H9 (cell line): ENCODE measurements at regions not wholly inside any gene's neighbourhood (a gene's known extent, or its start where the extent isn't known, plus 50 kb on each side); places are given as distances from the start of the nearest gene placed in this dataset.

Experiments
- DNase-seq: peaks from one replicate; pipeline ENCODE4 v3.0.0-alpha.2; 2017
- H2AFZ ChIP-seq: one replicate; pipeline ENCODE4 v1.6.1; 2013; ENCODE audit warnings: mild to moderate bottlenecking, low read length, control low read depth, moderate library complexity
- H2AK5ac ChIP-seq: 2 replicates; pipeline ENCODE4 v1.6.1; 2013; ENCODE audit warnings: low read length, control low read depth, mixed read lengths; ENCODE audit not compliant: insufficient read length
- H2BK120ac ChIP-seq: one replicate; pipeline ENCODE4 v1.6.1; 2013; ENCODE audit warnings: low read depth, mild to moderate bottlenecking, low read length, control low read depth, inconsistent platforms; ENCODE audit not compliant: poor library complexity, severe bottlenecking
- H2BK12ac ChIP-seq: 2 replicates; pipeline ENCODE4 v1.6.1; 2013; ENCODE audit warnings: low read length, control low read depth, mixed read lengths, low read depth; ENCODE audit not compliant: insufficient read length
- H2BK15ac ChIP-seq: 2 replicates; pipeline ENCODE4 v1.6.1; 2013; ENCODE audit warnings: low read depth, low read length, control low read depth
- H2BK20ac ChIP-seq: one replicate; pipeline ENCODE4 v1.6.1; 2013; ENCODE audit warnings: low read depth, mild to moderate bottlenecking, low read length, control low read depth, inconsistent platforms; ENCODE audit not compliant: poor library complexity, severe bottlenecking
- H2BK5ac ChIP-seq: 2 replicates; pipeline ENCODE4 v1.6.1; 2013; ENCODE audit warnings: low read length, control low read depth, mixed read lengths; ENCODE audit not compliant: insufficient read length
- H3K14ac ChIP-seq: 2 replicates; pipeline ENCODE4 v1.6.1; 2013; ENCODE audit warnings: low read length, control low read depth; ENCODE audit not compliant: insufficient read depth
- H3K18ac ChIP-seq: 2 replicates; pipeline ENCODE4 v1.6.1; 2013; ENCODE audit warnings: low read depth, mild to moderate bottlenecking, mixed read lengths, low read length, control low read depth; ENCODE audit not compliant: insufficient read length
- H3K23ac ChIP-seq: 2 replicates; pipeline ENCODE4 v1.6.1; 2013; ENCODE audit warnings: low read length, control low read depth, mixed read lengths, low read depth; ENCODE audit not compliant: insufficient read length
- H3K23me2 ChIP-seq: 2 replicates; pipeline ENCODE4 v1.6.1; 2013; ENCODE audit warnings: low read depth, mild to moderate bottlenecking, mixed read lengths, low read length, control low read depth; ENCODE audit not compliant: insufficient read length, poor library complexity, severe bottlenecking
- H3K27ac ChIP-seq: 2 replicates; pipeline ENCODE4 v1.5.1; 2013; ENCODE audit warnings: low read length, control low read depth, mixed read lengths, low read depth; ENCODE audit not compliant: insufficient read length
- H3K27me3 ChIP-seq: 2 replicates; pipeline ENCODE4 v1.6.1; 2013; ENCODE audit warnings: low read length, control low read depth, inconsistent platforms; ENCODE audit not compliant: insufficient read depth
- H3K4ac ChIP-seq: 2 replicates; pipeline ENCODE4 v1.6.1; 2013; ENCODE audit warnings: low read depth, mild to moderate bottlenecking, control low read depth, inconsistent platforms, low read length, moderate library complexity
- H3K4me1 ChIP-seq: 2 replicates; pipeline ENCODE4 v1.6.1; 2013; ENCODE audit warnings: low read length, control low read depth, inconsistent platforms; ENCODE audit not compliant: insufficient read depth
- H3K4me2 ChIP-seq: 2 replicates; pipeline ENCODE4 v1.6.1; 2013; ENCODE audit warnings: low read length, control low read depth, mixed read lengths; ENCODE audit not compliant: insufficient read length, insufficient read depth
- H3K56ac ChIP-seq: 2 replicates; pipeline ENCODE4 v1.6.1; 2013; ENCODE audit warnings: low read depth, mild to moderate bottlenecking, mixed read lengths, low read length, control low read depth; ENCODE audit not compliant: insufficient read length
- H3K79me1 ChIP-seq: 2 replicates; pipeline ENCODE4 v1.6.1; 2013; ENCODE audit warnings: low read depth, mild to moderate bottlenecking, moderate library complexity, low read length, control low read depth, inconsistent platforms; ENCODE audit not compliant: insufficient read depth, poor library complexity, severe bottlenecking
- H3K79me2 ChIP-seq: 2 replicates; pipeline ENCODE4 v1.6.1; 2013; ENCODE audit warnings: low read length, control low read depth, inconsistent platforms; ENCODE audit not compliant: insufficient read depth
- H3K9ac ChIP-seq: 2 replicates; pipeline ENCODE4 v1.6.1; 2013; ENCODE audit warnings: low read length, control low read depth, mixed read lengths; ENCODE audit not compliant: insufficient read length; ENCODE audit errors: extremely low read depth
- H3K9me3 ChIP-seq: one replicate; pipeline ENCODE4 v1.6.1; 2013; ENCODE audit warnings: low read depth, low read length, inconsistent platforms; ENCODE audit not compliant: control insufficient read depth
- H3T11ph ChIP-seq: one replicate; pipeline ENCODE4 v1.6.1; 2013; ENCODE audit warnings: mild to moderate bottlenecking, low read length, control low read depth, inconsistent platforms
- H4K20me1 ChIP-seq: one replicate; pipeline ENCODE4 v1.6.1; 2013; ENCODE audit not compliant: control insufficient read depth, insufficient read length, insufficient read depth
- H4K5ac ChIP-seq: 2 replicates; pipeline ENCODE4 v1.6.1; 2013; ENCODE audit warnings: low read depth, mild to moderate bottlenecking, mixed read lengths, low read length, control low read depth; ENCODE audit not compliant: insufficient read length
- H4K8ac ChIP-seq: replicated peaks from 2 replicates; pipeline ENCODE4 v1.6.1; 2013; ENCODE audit warnings: low read length, control low read depth, mixed read lengths, low read depth; ENCODE audit not compliant: insufficient read length
- H4K91ac ChIP-seq: 2 replicates; pipeline ENCODE4 v1.6.1; 2013; ENCODE audit warnings: low read depth, mild to moderate bottlenecking, moderate library complexity, mixed read lengths, low read length, control low read depth; ENCODE audit not compliant: insufficient read length
- H3K27ac Mint-ChIP-seq, 3 experiments: 2 replicates in 2 of 3; 3 replicates in 1 of 3; pipeline ENCODE4 v1.8.0; 2020 to 2021; ENCODE audit warnings: mixed read lengths in 3 of 3, mild to moderate bottlenecking in 1 of 3, moderate library complexity in 1 of 3
- H3K27me3 Mint-ChIP-seq: 2 replicates; pipeline ENCODE4 v1.8.0; 2021; ENCODE audit warnings: low read depth, mild to moderate bottlenecking, moderate library complexity, mixed read lengths
- H3K36me3 Mint-ChIP-seq, 3 experiments: 2 replicates in 2 of 3; 3 replicates in 1 of 3; pipeline ENCODE4 v1.8.0; 2020 to 2021; ENCODE audit warnings: low read depth in 3 of 3, mixed read lengths in 3 of 3; ENCODE audit not compliant: insufficient read depth in 1 of 3
- H3K4me1 Mint-ChIP-seq, 2 experiments: 2 replicates each; pipeline ENCODE4 v1.8.0; 2020; ENCODE audit warnings: mixed read lengths in 2 of 2
- H3K4me3 Mint-ChIP-seq, 2 experiments: 2 replicates in 1 of 2; 3 replicates in 1 of 2; pipeline ENCODE4 v1.8.0; 2020 to 2021; ENCODE audit warnings: mild to moderate bottlenecking in 2 of 2, mixed read lengths in 2 of 2, moderate library complexity in 1 of 2
- H3K9me3 Mint-ChIP-seq, 2 experiments: 2 replicates in 1 of 2; 3 replicates in 1 of 2; pipeline ENCODE4 v1.8.0; 2020; ENCODE audit warnings: mild to moderate bottlenecking in 2 of 2, mixed read lengths in 2 of 2, moderate library complexity in 1 of 2
- CTCF ChIP-seq: fragments of 200-600 bp; sonication (generic); conservative IDR thresholded peaks from 3 replicates; pipeline ENCODE4 v1.8.0; 2021; ENCODE audit warnings: antibody characterized with exemption, mild to moderate bottlenecking
- WGBS: extraction: QIAGEN DNeasy Blood & Tissue Kit; methylation state at CpG from one replicate; pipeline ENCODE4 v1.1.7; 2013; ENCODE audit warnings: missing lambda C conversion rate, low lambda C conversion rate, mixed read lengths; ENCODE audit not compliant: insufficient read length; ENCODE audit errors: extremely low coverage; 5-methylcytosine and 5-hydroxymethylcytosine counted together

DNA sequence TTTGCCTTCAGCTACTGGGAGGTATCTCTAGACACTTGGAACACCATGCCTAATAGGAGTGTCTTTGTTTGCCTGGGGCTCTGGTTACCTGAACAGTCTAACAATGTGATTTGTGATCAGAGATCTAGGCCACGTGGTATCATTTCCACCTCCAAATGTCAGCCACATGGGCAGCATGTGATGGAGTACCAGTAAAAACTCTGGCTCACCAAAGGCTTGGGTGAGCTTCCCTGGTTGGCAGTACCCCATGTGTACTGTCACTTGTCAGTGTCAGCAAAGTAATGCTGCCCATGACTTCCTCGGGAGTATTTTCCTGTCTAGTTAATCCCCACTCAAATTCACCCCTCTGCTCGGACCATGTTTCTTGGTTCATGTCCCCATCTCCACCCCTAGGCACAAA is 195.2 kb upstream of the LRFN2 start:
- Histone ChIP-seq H2AFZ (no peak overlapping the region), H3K23ac (no peak overlapping the region), H3K4me2 (no peak overlapping the region), H3K23me2 (no peaks in the 10 kb centered on the region), H2BK12ac (no peak overlapping the region), H3K79me1 (no peaks in the 10 kb centered on the region), H2BK5ac (no peak overlapping the region), H2BK15ac (no peak overlapping the region), H3K27ac (no peak overlapping the region), H3K9me3 (no peaks in the 10 kb centered on the region), H4K20me1 (no peaks in the 10 kb centered on the region), H3K27me3 (no peaks in the 10 kb centered on the region), H3K18ac (no peak overlapping the region), H4K91ac (no peak overlapping the region), H4K8ac (no peak overlapping the region), H4K5ac (peak overlapping the region; percentile 14), H2BK20ac (no peak overlapping the region), H3T11ph (no peak overlapping the region), H3K79me2 (no peaks in the 10 kb centered on the region), H3K9ac (no peak overlapping the region), H3K56ac (no peak overlapping the region), H3K4ac (no peak overlapping the region), H2AK5ac (no peak overlapping the region), H3K14ac (no peak overlapping the region), H2BK120ac (no peak overlapping the region), H3K4me1 (no peaks in the 10 kb centered on the region)
- H3K4me3 Mint-ChIP-seq: no peak overlapping the region
- H3K27ac Mint-ChIP-seq: no peak overlapping the region
- H3K27me3 Mint-ChIP-seq: peaks cover 12% of the 10 kb centered on the region
- H3K4me1 Mint-ChIP-seq: no peaks in the 10 kb centered on the region; a peak in 1 of 4 replicates
- no peaks in the 10 kb centered on the region for H3K36me3 Mint-ChIP-seq
- no CpG with 5 or more reads among the region's 3 CpGs for WGBS
- TF ChIP-seq CTCF: no peak
- H3K9me3 Mint-ChIP-seq: no peaks in the 10 kb centered on the region
- DNase-seq: no peak
